Dermis blood vessel endothelial cell (primary cell): ENCODE measurements at regions not wholly inside any gene's neighbourhood (a gene's known extent, or its start where the extent isn't known, plus 50 kb on each side); places are given as distances from the start of the nearest gene placed in this dataset.
"Not testable (repeated sequence)": the region's sequence is repeated elsewhere in the genome, so short reads cannot be mapped to it uniquely, and the experiment has no call there.

Experiments used
- DNase-seq: peaks from one replicate; pipeline ENCODE4 v3.0.0; 2010

- DNase-seq: no peak
Measured at GRCh38 chr18:41113885-41114482, 841.0 kb upstream of the PIK3C3 start.

- no peak for DNase-seq
Measured at GRCh38 chr18:41099451-41099850, 855.6 kb upstream of the PIK3C3 start.

- DNase-seq: no peak
Measured at GRCh38 chr18:41096504-41096903, 858.5 kb upstream of the PIK3C3 start.

- DNase-seq: no peak
Measured at GRCh38 chr18:41077076-41077475, 878.0 kb upstream of the PIK3C3 start.

- DNase-seq: no peak
Measured at GRCh38 chr18:41075212-41075611, 879.8 kb upstream of the PIK3C3 start.

- DNase-seq: no peak
Measured at GRCh38 chr18:41073372-41073954, 881.6 kb upstream of the PIK3C3 start.

GRCh38 chr18:41072946-41073345 lies 882.1 kb upstream of the PIK3C3 start:
- no peak for DNase-seq

GRCh38 chr18:41071826-41072225 lies 883.2 kb upstream of the PIK3C3 start:
- DNase-seq: no peak

- no peak for DNase-seq
Measured at GRCh38 chr18:41069167-41069566, 885.9 kb upstream of the PIK3C3 start.

GRCh38 chr18:41064916-41065315 lies 890.1 kb upstream of the PIK3C3 start:
- no peak for DNase-seq

- no peak for DNase-seq
Measured at GRCh38 chr18:41060967-41061366, 894.1 kb upstream of the PIK3C3 start.

- DNase-seq: no peak
Measured at GRCh38 chr18:41059126-41059415, 896.0 kb upstream of the PIK3C3 start.

- DNase-seq: no peak
Measured at GRCh38 chr18:41058351-41059125, 896.5 kb upstream of the PIK3C3 start.

- no peak for DNase-seq
Measured at GRCh38 chr18:41052625-41053024, 902.4 kb upstream of the PIK3C3 start.

- DNase-seq: not testable (repeated sequence)
Measured at GRCh38 chr18:41046250-41046649, 908.8 kb upstream of the PIK3C3 start.

- DNase-seq: no peak
Measured at GRCh38 chr18:41043876-41044275, 911.2 kb upstream of the PIK3C3 start.

- no peak for DNase-seq
Measured at GRCh38 chr18:41042866-41043265, 912.2 kb upstream of the PIK3C3 start.

- no peak for DNase-seq
Measured at GRCh38 chr18:41038071-41038470, 917.0 kb upstream of the PIK3C3 start.

GRCh38 chr18:41036346-41036745 lies 918.7 kb upstream of the PIK3C3 start:
- DNase-seq: no peak

- no peak for DNase-seq
Measured at GRCh38 chr18:41034413-41034812, 920.6 kb upstream of the PIK3C3 start.

- DNase-seq: no peak
Measured at GRCh38 chr18:41025666-41026065, 929.4 kb upstream of the PIK3C3 start.

- no peak for DNase-seq
Measured at GRCh38 chr18:41024792-41025191, 930.2 kb upstream of the PIK3C3 start.

- no peak for DNase-seq
Measured at GRCh38 chr18:41022484-41022883, 932.5 kb upstream of the PIK3C3 start.

GRCh38 chr18:41021089-41021488 lies 933.9 kb upstream of the PIK3C3 start:
- DNase-seq: no peak
